ENCODE measurements at regions not wholly inside any gene's neighbourhood (a gene's known extent, or its start where the extent isn't known, plus 50 kb on each side); places are given as distances from the start of the nearest gene placed in this dataset.

DNA sequence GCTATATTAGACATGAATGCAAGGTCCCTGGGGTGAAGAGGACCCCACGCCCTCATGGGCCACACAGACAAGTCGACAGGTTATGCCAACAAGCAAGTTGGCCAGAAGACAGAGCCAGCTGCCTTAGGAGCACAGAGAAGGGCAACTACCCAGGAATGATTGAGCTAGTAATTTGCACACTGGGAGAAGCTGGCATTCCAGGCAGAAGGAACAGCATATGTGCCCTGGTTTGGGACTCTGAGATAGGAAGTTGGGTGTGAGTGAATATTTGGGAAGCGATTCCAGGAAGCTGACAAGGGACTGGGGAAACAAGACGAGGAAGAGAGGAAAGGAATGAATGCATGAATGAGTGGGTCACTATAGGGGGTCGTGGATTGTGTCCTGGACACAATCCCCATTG is 203.7 kb upstream of the CDH5 start:
- intact Hi-C loops (cut with DNase I): no loop called here
- no peaks in the 10 kb centered on the region for H3K9me3 ChIP-seq
- H3K4me1 ChIP-seq: peaks cover 0 to 7% (median 3%) of the 10 kb centered on the region in 4 donors
- TF ChIP-seq POLR2A (IDR thresholded peaks at IDR 0.05) (no peak), EP300 (IDR thresholded peaks at IDR 0.05) (no peak), POLR2AphosphoS5 (IDR thresholded peaks at IDR 0.05) (no peak)
- TF ChIP-seq, protein P1, sequence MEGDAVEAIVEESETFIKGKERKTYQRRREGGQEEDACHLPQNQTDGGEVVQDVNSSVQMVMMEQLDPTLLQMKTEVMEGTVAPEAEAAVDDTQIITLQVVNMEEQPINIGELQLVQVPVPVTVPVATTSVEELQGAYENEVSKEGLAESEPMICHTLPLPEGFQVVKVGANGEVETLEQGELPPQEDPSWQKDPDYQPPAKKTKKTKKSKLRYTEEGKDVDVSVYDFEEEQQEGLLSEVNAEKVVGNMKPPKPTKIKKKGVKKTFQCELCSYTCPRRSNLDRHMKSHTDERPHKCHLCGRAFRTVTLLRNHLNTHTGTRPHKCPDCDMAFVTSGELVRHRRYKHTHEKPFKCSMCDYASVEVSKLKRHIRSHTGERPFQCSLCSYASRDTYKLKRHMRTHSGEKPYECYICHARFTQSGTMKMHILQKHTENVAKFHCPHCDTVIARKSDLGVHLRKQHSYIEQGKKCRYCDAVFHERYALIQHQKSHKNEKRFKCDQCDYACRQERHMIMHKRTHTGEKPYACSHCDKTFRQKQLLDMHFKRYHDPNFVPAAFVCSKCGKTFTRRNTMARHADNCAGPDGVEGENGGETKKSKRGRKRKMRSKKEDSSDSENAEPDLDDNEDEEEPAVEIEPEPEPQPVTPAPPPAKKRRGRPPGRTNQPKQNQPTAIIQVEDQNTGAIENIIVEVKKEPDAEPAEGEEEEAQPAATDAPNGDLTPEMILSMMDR (IDR thresholded peaks at IDR 0.05): no peak
- no peaks in the 10 kb centered on the region for H3K27me3 ChIP-seq
- 43 to 72% methylated on average over 5 of the region's 5 CpGs for WGBS, 2 donors
- no peak overlapping the region for H3K27ac ChIP-seq
- H3K4me3 ChIP-seq: no peak overlapping the region
- H3K36me3 ChIP-seq: no peaks in the 10 kb centered on the region
- DNase-seq: no peak

DNA sequence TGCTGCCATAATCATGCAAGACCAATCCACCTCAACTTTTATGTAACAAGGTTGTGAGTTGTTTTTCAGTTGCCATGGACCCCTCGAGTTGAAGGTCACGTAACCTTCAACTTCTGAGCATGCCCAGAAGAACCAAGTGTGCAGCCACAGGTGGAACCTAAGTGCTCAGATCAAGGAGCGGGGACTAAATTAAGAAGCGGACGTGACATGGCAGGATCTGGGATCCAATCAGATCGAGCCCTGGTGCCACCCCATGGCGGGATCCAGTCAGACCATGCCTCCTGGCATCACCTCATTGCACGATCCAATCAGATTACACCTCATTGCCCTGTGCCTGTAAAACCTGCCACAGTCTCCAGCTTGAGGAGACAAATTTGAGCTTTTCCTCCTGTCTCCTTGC is 204.5 kb upstream of the CDH5 start:
- H3K36me3 ChIP-seq: no peaks in the 10 kb centered on the region
- no peak overlapping the region for H3K4me3 ChIP-seq
- H3K27ac ChIP-seq: no peak overlapping the region
- H3K9me3 ChIP-seq: no peaks in the 10 kb centered on the region
- TF ChIP-seq POLR2A (IDR thresholded peaks at IDR 0.05): no peak
- no peak for DNase-seq
- intact Hi-C loops (cut with DNase I): no loop called here
- WGBS, 2 donors: 76 to 86% methylated on average over 8 of the region's 8 CpGs
- peaks cover 0 to 7% (median 3%) of the 10 kb centered on the region in 4 donors for H3K4me1 ChIP-seq
- no peaks in the 10 kb centered on the region for H3K27me3 ChIP-seq

DNA sequence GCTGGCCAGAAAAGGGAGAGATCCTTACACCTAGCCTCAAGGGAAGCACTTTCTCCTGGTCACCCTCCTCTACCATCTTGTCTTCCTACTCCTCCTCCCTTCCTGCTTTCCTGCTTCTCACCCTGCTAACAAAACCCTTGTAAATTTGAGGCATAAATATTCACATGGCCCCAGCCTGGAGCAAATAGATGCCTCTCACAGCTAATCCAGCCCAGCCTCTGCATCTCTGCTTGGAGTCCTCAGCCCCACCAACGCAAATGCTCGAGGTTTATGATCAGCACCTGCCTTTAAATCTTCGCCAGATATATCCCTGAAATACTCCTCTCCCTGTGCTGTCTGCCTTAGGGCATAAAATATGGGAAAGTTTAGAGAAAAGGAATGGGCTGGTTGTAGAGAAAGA is 205.2 kb upstream of the CDH5 start:
- no peaks in the 10 kb centered on the region for H3K9me3 ChIP-seq
- no peaks in the 10 kb centered on the region for H3K36me3 ChIP-seq
- H3K4me1 ChIP-seq: peaks cover 0 to 7% (median 3%) of the 10 kb centered on the region in 4 donors
- intact Hi-C loops (cut with DNase I): no loop called here
- DNase-seq: no peak
- no peak overlapping the region for H3K27ac ChIP-seq
- H3K4me3 ChIP-seq: no peak overlapping the region
- WGBS, 2 donors: 31 to 70% methylated on average over 3 of the region's 3 CpGs
- no peaks in the 10 kb centered on the region for H3K27me3 ChIP-seq
- TF ChIP-seq POLR2A (IDR thresholded peaks at IDR 0.05): no peak
- TF ChIP-seq, protein P1 (IDR thresholded peaks at IDR 0.05): no peak
- no peak for TF ChIP-seq POLR2AphosphoS5 (IDR thresholded peaks at IDR 0.05)
- no peak for TF ChIP-seq EP300 (IDR thresholded peaks at IDR 0.05)

DNA sequence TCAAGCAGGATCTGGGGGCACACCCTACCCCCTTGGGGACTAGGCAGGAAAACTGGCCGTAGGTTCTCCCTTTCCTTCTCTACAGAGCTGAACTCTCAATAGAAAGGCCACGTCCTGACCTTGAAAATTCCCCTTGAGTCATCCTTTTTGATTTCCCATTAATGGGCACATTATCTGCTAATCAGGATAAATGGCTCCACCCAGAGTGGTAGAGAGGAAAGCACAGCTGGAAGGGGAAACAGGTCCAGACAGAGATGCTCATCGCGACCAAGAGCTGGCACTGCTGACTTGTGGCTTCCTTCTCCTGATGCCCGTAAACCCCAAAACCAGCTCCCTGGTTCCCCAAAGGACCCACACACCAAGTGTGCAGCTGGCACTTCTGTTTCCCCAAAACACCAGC is 206.5 kb upstream of the CDH5 start:
- Histone ChIP-seq H3K4me1 (peaks cover 0 to 5% (median 3%) of the 10 kb centered on the region in 4 donors), H3K4me3 (no peak overlapping the region), H3K9me3 (no peaks in the 10 kb centered on the region), H3K27ac (no peak overlapping the region), H3K36me3 (no peaks in the 10 kb centered on the region), H3K27me3 (no peaks in the 10 kb centered on the region)
- intact Hi-C loops (cut with DNase I): no loop called here
- no peak for DNase-seq
- TF ChIP-seq, protein P1 (IDR thresholded peaks at IDR 0.05): no peak
- no peak for TF ChIP-seq POLR2A (IDR thresholded peaks at IDR 0.05)
- no peak for TF ChIP-seq POLR2AphosphoS5 (IDR thresholded peaks at IDR 0.05)
- no peak for TF ChIP-seq EP300 (IDR thresholded peaks at IDR 0.05)
- 74 to 81% methylated on average over 5 of the region's 5 CpGs for WGBS, 2 donors

DNA sequence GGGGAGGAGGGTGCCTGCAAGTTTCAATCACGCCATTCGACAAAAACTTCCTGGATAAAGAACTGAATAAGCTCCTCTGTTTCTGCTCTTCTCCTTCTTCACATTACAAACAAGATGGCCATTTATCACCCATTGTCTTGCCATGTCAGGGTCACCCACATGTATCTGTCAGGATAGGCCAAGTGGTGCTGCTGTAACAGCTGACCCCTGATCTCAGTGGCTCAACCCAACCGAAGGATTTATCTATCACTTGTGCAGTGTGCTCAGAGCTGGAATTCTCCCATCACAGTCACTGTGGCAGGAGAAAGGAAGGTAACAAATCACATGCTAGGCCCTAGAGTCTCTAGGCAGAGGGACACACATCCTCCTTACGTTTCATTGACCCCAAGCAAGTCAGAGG is 210.0 kb upstream of the CDH5 start:
- no peak for TF ChIP-seq EP300 (IDR thresholded peaks at IDR 0.05)
- TF ChIP-seq POLR2A (IDR thresholded peaks at IDR 0.05): no peak
- TF ChIP-seq, protein P1 (IDR thresholded peaks at IDR 0.05): no peak
- TF ChIP-seq POLR2AphosphoS5 (IDR thresholded peaks at IDR 0.05): no peak
- Histone ChIP-seq H3K4me3 (no peak overlapping the region), H3K36me3 (no peaks in the 10 kb centered on the region), H3K27me3 (no peaks in the 10 kb centered on the region), H3K9me3 (no peaks in the 10 kb centered on the region), H3K4me1 (peaks cover 0 to 4% (median 4%) of the 10 kb centered on the region in 4 donors), H3K27ac (no peak overlapping the region)
- intact Hi-C loops (cut with DNase I): no loop called here
- WGBS, 2 donors: 77 to 89% methylated on average over 4 of the region's 4 CpGs
- DNase-seq: no peak
